Panc1 (cell line): ENCODE measurements at regions not wholly inside any gene's neighbourhood (a gene's known extent, or its start where the extent isn't known, plus 50 kb on each side); places are given as distances from the start of the nearest gene placed in this dataset.

Experiments
- ATAC-seq: fragments of 200-7000 bp; cut with Tn5 transposase; 2 replicates; pipeline ENCODE4 v1.9.1; 2020; ENCODE audit warnings: mild to moderate bottlenecking, moderate library complexity
- BruUV-seq: library from RNA; stranded (reverse); fragments of 400-500 nt; replicated peaks from 2 replicates; lab custom pipeline; 2021; lab: Mats Ljungman, UMichigan
- CTCF ChIA-PET: fragments of 300-600 bp; sonication (Branson Sonifier 250); formaldehyde crosslinking; loops from one replicate; lab custom pipeline; 2022; ENCODE audit warnings: antibody characterized with exemption; lab: Charles Lee
- POLR2A ChIA-PET: fragments of 300-600 bp; sonication (Branson Sonifier 250); formaldehyde crosslinking; loops from one replicate; lab custom pipeline; 2022; ENCODE audit warnings: antibody characterized with exemption; lab: Charles Lee
- DNase-seq: peaks from one replicate; pipeline ENCODE4 v3.0.0-alpha.2; 2010; ENCODE audit warnings: low read depth, low spot score
- H3K27ac ChIP-seq: 2 replicates; pipeline ENCODE4 v1.5.1; 2011; ENCODE audit warnings: mild to moderate bottlenecking, low read length, inconsistent platforms
- H3K27me3 ChIP-seq: fragments of 200-500 bp; sonication (Bioruptor generic); 2 replicates; pipeline ENCODE4 v1.6.0; 2014; ENCODE audit warnings: low read length, inconsistent platforms; ENCODE audit not compliant: control insufficient read depth, insufficient read depth
- H3K36me3 ChIP-seq: fragments of 200-500 bp; sonication (Bioruptor generic); 2 replicates; pipeline ENCODE4 v1.5.1; 2014; ENCODE audit warnings: inconsistent platforms, mild to moderate bottlenecking, low read length, moderate library complexity; ENCODE audit not compliant: control insufficient read depth, insufficient read depth
- H3K4me1 ChIP-seq: 2 replicates; pipeline ENCODE4 v1.5.1; 2011; ENCODE audit warnings: inconsistent platforms, mild to moderate bottlenecking, low read length, moderate library complexity; ENCODE audit not compliant: control insufficient read depth, insufficient read depth
- H3K4me3 ChIP-seq, 2 experiments: 2 replicates each; pipeline ENCODE4 v1.5.1; 2011 to 2012; ENCODE audit warnings: low read depth in 2 of 2, low read length in 2 of 2, mild to moderate bottlenecking in 2 of 2, inconsistent platforms in 1 of 2, moderate library complexity in 1 of 2
- H3K9me3 ChIP-seq: fragments of 200-500 bp; sonication (Bioruptor generic); 2 replicates; pipeline ENCODE4 v1.5.1; 2014; ENCODE audit warnings: low read depth, mild to moderate bottlenecking, inconsistent platforms, low read length, moderate library complexity; ENCODE audit not compliant: control insufficient read depth, insufficient read depth
- POLR2AphosphoS5 ChIP-seq: IDR thresholded peaks from 2 replicates; pipeline ENCODE4 v1.6.1; 2012; ENCODE audit warnings: mild to moderate bottlenecking, low read depth, low read length, moderate library complexity
- REST ChIP-seq, 2 experiments: IDR thresholded peaks; 2 replicates each; pipeline ENCODE4 v1.6.1; 2011 to 2012; ENCODE audit warnings: low read depth in 2 of 2, control low read depth in 1 of 2, low read length in 1 of 2, mild to moderate bottlenecking in 1 of 2, moderate library complexity in 1 of 2; ENCODE audit not compliant: insufficient read depth in 1 of 2
- SIN3A ChIP-seq: IDR thresholded peaks from 2 replicates; pipeline ENCODE4 v1.6.1; 2012; ENCODE audit warnings: low read depth, mild to moderate bottlenecking, low read length, moderate library complexity, borderline replicate concordance; ENCODE audit not compliant: insufficient read depth
- TCF7L2 ChIP-seq: IDR thresholded peaks from 2 replicates; pipeline ENCODE4 v1.6.1; 2011; ENCODE audit warnings: mild to moderate bottlenecking, low read depth, low read length, inconsistent platforms
- in situ Hi-C: cut with HindIII; loops from 2 replicates; pipeline ENCODE4 v1.10.0; 2016; ENCODE audit warnings: low sequenced_read_pairs, low pct_unique_long_range_greater_than_20kb
- intact Hi-C: fragments of 100-400 bp; cut with micrococcal nuclease; formaldehyde crosslinking; loops from one replicate; pipeline ENCODE4 v1.10.0; 2022; ENCODE audit not compliant: unreplicated experiment
- TF ChIP-seq, protein P1 (sequence below): fragments of 450-650 bp; IDR thresholded peaks from 2 replicates; pipeline ENCODE4 v1.5.1; 2017; ENCODE audit warnings: mild to moderate bottlenecking

DNA sequence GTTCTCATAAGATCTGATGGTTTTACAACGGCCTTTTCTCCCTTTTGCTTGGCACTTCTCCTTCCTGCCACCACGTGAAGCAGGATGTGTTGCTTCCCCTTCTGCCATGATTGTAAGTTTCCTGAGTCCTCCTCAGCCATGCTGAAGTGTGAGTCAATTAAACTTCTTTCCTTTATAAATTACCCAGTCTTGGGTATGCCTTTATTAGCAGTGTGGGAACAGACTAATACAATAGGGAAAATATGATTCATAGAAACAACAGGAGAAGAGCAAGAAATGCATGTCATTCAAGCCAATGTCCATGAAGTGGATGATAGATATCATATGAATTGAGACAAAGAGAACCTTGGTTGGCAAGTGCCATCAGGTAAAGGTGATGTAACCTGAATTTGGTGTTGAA, 128.3 kb upstream of the HAPLN1 start:
- intact Hi-C loops, result no loop called here
- in situ Hi-C loops, result no loop called here
- no peak for ATAC-seq

DNA sequence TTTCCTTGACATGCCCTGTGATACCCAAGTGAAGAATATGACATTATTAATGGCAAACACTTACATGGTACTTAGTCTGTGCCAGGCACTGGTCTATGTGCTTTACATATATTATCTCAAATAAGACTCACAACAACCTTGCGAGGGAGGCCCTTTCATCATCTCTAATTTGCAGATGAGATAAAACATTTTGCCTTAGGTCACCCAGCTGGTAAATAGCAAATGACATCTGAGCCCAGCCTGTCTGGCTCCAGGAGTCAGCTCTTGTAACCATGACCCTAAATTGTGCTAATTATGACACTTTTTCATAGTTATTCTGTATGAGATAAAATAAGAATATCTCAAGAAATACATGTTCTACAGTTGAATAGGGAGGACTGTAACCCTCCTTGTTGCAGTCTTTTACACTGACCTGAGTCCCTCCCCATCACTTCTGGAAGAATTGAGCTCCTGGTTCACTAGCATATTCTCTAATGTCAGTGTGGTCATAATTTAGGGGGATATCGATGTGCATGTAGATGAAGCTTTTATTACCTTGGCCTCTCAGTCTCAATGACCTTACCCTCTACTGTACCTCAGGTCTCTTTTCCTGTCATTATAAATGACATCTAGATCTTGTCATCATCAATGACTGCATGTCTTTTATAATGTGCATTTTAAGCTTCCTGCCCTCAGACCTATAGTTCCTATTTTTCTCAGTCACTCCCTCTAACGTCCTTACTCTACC, 126.1 kb upstream of the HAPLN1 start:
- in situ Hi-C loops, result no loop called here
- Histone ChIP-seq H3K36me3 (no peaks in the 10 kb centered on the region), H3K9me3 (no peaks in the 10 kb centered on the region), H3K27ac (no peak overlapping the region), H3K4me1 (no peaks in the 10 kb centered on the region), H3K4me3 (no peak overlapping the region), H3K27me3 (no peaks in the 10 kb centered on the region)
- CTCF ChIA-PET, result no interaction called here
- ATAC-seq (no peak), DNase-seq (no peak)
- BruUV-seq, result no TSS peak
- TF ChIP-seq POLR2AphosphoS5 (no peak), SIN3A (no peak), REST (IDR thresholded peaks at IDR 0.05; ENCODE audit: insufficient read depth in 1 of 2, low read depth in 2 of 2, low read length in 1 of 2) (no peak), TCF7L2 (no peak)
- TF ChIP-seq, protein P1, sequence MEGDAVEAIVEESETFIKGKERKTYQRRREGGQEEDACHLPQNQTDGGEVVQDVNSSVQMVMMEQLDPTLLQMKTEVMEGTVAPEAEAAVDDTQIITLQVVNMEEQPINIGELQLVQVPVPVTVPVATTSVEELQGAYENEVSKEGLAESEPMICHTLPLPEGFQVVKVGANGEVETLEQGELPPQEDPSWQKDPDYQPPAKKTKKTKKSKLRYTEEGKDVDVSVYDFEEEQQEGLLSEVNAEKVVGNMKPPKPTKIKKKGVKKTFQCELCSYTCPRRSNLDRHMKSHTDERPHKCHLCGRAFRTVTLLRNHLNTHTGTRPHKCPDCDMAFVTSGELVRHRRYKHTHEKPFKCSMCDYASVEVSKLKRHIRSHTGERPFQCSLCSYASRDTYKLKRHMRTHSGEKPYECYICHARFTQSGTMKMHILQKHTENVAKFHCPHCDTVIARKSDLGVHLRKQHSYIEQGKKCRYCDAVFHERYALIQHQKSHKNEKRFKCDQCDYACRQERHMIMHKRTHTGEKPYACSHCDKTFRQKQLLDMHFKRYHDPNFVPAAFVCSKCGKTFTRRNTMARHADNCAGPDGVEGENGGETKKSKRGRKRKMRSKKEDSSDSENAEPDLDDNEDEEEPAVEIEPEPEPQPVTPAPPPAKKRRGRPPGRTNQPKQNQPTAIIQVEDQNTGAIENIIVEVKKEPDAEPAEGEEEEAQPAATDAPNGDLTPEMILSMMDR, result no peak
- intact Hi-C loops, result no loop called here
- POLR2A ChIA-PET, result no interaction called here

More for the DNA sequence above, 128.3 kb upstream of the HAPLN1 start:
- H3K36me3 ChIP-seq, result no peaks in the 10 kb centered on the region
- H3K27ac ChIP-seq, result no peak overlapping the region
- POLR2A ChIA-PET, result no interaction called here
- no peak overlapping the region for H3K4me3 ChIP-seq
- DNase-seq, result no peak
- CTCF ChIA-PET, result no interaction called here
- no peaks in the 10 kb centered on the region for H3K9me3 ChIP-seq
- TF ChIP-seq REST (IDR thresholded peaks at IDR 0.05; ENCODE audit: insufficient read depth in 1 of 2, low read depth in 2 of 2, low read length in 1 of 2), result no peak
- TF ChIP-seq TCF7L2, result no peak
- no peak for TF ChIP-seq POLR2AphosphoS5
- TF ChIP-seq, protein P1, result no peak
- TF ChIP-seq SIN3A, result no peak
- no peaks in the 10 kb centered on the region for H3K27me3 ChIP-seq
- H3K4me1 ChIP-seq, result no peaks in the 10 kb centered on the region
- BruUV-seq, result no TSS peak
